Activated CD4-positive, alpha-beta T cell treated with anti-CD3 and anti-CD28 coated beads, Interleukin-10, Interleukin-2, amounts not matched to agents 100 ng/mL and 50 ng/mL, durations not matched to agents 16 hours and 8 hours (primary cell): ENCODE measurements at regions not wholly inside any gene's neighbourhood (a gene's known extent, or its start where the extent isn't known, plus 50 kb on each side); places are given as distances from the start of the nearest gene placed in this dataset.
A peak's percentile ranks its signal among the peaks of the same experiment; 100 is the strongest.
"Not testable (repeated sequence)": the region's sequence is repeated elsewhere in the genome, so short reads cannot be mapped to it uniquely, and the experiment has no call there.

Experiments used
- DNase-seq: peaks from one replicate; pipeline ENCODE4 v3.0.0-alpha.2; 2020

DNA sequence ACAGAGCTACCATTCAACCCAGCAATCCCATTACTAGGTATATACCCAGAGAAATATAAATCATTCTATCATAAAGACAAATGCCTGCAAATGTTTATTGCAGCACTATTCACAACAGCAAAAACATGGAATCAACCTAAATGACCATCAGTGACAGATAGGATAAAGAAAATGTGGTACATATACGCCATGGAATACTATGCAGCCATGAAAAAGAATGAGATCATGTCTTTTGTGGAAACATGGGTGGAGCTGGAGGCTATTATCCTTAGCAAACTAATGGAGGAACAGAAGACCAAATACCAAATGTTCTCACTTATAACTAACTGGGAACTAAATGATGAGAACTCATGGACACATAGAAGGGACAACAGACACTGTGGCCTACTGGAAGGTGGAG, 318.9 kb downstream of the ZIC3 start:
- DNase-seq = not testable (repeated sequence)

- no peak for DNase-seq
Measured at GRCh38 chrX:137891431-137891830, 325.5 kb downstream of the ZIC3 start.

DNA sequence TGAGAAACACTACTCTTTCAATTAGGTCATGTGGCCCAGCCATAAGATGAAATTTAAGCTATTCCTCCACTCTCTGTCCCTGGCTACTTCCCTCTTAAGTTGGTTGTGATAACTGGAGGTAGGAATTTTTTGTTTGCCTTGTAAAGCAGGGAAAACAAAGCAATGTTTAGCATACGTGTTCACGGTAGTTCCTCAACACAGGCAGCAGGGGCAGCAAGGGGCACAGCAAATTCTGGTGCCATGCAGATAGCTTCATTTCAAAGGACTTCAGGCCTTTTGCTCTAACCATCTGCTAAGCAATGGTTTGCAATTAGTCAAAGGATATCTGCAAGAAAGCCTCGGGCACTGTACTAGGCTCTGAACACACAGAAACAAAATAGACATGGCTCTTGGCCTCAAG, 330.2 kb downstream of the ZIC3 start:
- no peak for DNase-seq

GRCh38 chrX:137915466-137915865, 349.5 kb downstream of the ZIC3 start:
- DNase-seq = no peak

- no peak for DNase-seq
Measured at GRCh38 chrX:137916090-137916746, 350.3 kb downstream of the ZIC3 start.

DNA sequence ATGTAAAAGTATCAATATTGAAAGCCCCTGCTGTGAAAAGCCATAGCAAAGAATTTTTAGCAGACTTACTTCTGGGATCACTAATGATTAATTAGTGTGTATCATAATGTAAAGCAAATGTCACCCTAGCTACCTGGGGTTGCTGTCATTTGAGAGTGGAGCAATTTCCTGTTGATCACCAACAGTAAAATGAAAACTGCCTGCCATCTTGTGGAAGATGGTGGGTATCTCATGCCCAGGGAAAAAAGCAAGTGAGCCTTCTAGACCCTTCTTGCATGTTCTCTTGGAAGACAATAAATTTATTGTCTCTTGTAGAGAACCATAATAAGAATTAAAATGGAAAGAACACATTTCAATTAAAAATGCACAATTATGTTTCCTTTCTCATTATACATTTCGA, 360.2 kb downstream of the ZIC3 start:
- peak; percentile 5 for DNase-seq

DNA sequence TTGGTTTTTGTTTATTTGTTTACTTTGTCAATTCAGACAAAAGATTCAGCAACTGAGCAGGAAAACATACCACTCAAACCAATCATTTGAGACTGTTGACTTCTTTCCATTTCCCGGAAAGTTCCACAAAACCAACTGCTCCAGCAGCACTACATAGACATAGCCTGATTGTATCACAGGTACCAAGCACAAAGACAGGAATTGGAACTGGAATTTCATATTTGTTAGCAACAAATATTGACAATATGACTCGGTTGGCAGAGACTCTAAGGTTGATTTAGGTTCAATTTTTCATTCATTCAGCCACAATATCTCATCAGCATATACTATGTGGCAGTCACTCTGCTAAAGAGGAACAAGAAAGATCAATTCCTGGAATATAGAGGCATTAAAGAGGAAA, 364.0 kb downstream of the ZIC3 start:
- DNase-seq = no peak

- DNase-seq = no peak
Measured at GRCh38 chrX:137930533-137930932, 364.6 kb downstream of the ZIC3 start.

GRCh38 chrX:137934214-137934613, 368.3 kb downstream of the ZIC3 start:
- DNase-seq = not testable (repeated sequence)

DNA sequence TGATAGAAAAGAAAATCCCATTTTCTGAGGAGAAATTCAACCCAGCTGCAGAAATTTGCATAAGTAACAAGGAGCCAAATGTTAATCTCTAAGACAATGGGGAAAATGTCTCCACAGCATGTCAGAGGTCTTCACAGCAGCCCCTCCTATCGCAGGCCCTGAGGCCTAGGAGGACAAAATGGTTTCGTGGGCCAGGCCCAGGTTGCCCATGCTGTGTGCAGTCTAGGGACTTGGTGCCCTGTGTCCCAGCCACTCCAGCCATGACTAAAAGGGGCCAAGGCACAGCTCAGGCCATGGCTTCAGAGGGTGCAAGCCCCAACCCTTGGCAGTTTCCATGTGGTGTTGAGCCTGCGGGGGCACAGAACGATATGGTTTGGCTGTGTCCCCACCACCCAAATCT, 369.0 kb downstream of the ZIC3 start:
- DNase-seq = not testable (repeated sequence)

DNA sequence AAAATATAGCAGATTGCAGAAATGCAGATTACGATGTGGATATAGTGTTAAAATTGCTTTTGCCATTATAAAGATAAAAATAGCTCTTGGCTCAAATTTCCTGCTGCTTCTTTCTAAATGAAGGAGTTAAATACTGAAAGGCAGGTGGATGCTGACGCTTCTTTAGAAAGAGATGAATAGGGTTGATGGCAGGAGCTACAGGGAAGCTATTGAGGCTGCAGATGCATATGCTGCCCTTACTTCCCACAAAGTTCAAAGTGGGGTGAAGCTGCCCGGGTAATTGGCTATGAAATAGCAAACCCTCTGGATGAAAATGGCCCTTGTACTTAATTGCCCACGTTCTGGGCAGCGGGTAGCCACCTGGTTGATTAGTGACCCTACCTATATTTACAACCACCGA, 379.5 kb downstream of the ZIC3 start:
- DNase-seq = no peak

- no peak for DNase-seq
Measured at GRCh38 chrX:137969191-137969590, 403.3 kb downstream of the ZIC3 start.

DNA sequence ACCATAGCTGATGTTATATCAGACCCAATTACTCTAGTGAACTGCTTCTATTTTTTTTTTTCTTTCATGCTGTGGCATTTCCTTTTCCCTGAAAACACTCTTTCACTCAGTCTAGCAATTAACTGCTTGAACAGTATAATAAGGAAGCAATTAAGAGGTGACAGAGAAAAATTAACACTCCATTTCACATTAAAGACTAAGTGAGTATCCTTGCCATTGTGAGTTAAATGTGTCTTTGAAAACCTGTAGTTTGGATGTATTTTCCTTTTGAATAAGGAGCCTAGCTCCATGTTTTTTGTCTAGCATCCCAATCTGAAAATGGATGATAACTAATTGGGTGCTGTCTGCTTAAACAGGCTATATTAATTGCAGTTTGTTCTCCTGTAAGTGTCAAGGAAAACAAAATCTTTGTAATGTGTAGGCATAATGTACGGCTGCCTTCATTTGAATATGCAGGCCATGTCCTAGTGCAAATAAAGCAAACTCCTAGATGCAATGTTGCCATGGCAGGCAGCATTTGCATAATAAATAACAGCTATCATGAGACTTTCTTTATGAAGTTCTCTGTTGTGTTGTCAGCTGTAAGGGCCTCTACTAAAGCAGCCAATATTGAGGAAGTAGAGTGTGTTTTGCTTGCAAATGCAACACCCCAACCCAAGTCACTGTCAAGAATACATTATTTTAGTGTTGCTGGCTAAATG, 416.7 kb downstream of the ZIC3 start:
- no peak for DNase-seq

GRCh38 chrX:137988470-137988869, 422.5 kb downstream of the ZIC3 start:
- DNase-seq = no peak

DNA sequence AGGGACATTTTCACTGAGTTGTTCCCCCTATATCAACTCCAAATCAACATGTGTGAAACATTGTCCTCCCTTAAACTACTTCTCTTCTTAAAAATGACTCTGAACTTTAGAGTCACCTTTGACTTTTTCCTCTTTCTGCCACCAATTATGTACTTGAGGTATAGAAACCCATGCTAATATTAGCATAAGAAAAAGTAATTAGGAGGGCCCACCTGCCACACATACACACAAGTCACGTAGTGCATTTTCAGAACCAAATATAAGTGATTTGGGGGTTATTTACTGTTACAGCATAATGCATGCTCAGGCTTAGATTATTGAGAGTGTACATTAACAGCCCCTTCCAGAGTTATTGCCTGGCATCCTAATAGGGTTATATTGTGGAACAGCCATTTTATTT, 432.7 kb downstream of the ZIC3 start:
- DNase-seq = no peak

- no peak for DNase-seq
Measured at GRCh38 chrX:137999071-137999470, 433.1 kb downstream of the ZIC3 start.

GRCh38 chrX:137999552-137999951, 433.6 kb downstream of the ZIC3 start:
- DNase-seq = no peak

GRCh38 chrX:138001226-138001625, 435.3 kb downstream of the ZIC3 start:
- no peak for DNase-seq

DNA sequence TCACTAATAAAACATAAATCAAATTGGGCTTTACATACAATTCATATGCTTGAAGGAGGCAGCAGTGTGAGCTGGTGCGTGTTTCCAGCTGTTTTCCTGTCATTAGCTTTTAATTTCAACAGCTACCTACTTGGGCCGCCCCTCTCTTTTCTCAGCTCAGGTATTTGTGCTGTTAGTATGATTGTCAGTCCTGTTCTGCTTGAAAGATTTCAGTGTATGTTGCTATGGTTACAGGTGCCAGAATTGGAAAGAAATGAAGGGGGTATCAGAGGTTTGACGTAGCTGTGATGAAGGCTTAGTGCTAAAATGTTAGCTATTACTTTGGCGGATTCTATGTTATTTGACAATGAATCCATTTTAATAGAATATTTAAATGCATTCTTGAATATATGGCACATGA, 440.3 kb downstream of the ZIC3 start:
- no peak for DNase-seq

DNA sequence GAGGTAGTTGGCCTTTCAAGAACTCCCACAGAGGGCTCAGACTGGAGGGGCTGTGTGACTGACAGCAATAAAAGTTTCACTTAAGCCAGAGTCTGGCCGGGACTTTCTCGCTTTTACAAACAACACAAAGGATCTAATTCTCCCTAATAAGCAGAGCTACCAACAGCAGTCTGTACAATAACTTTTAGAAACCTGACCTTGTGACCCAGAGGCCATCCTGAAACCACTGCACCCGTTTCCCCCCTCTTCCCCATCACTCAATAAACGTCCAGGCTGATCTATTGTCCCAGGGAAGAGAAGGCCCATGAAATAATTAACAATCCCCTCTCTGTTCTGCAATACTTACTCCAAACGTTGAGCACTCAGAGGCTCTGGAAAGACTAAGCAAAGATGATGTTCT, 442.4 kb downstream of the ZIC3 start:
- DNase-seq = no peak

DNA sequence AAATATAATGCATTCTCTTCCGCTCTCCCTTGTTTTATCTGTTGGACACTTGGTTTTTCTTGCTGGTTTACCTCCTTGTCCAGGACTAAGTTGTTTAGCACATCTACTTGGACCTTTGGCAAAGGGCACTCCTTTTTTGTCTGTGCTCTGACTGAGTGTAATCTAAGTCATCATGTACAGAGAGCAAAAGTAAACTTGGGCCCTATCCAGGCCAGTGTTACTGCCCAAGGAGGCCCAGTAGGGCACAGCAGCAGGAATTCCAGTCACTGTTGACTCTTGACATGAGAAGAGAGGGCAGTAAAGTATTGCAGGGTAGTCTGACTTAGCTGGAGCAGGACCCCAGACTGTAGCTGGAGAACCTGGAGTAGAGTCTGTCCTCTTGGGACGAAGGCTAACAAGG, 445.5 kb downstream of the ZIC3 start:
- no peak for DNase-seq

GRCh38 chrX:138014577-138014976, 448.6 kb downstream of the ZIC3 start:
- DNase-seq = no peak

- no peak for DNase-seq
Measured at GRCh38 chrX:138018145-138018799, 452.3 kb downstream of the ZIC3 start.

DNA sequence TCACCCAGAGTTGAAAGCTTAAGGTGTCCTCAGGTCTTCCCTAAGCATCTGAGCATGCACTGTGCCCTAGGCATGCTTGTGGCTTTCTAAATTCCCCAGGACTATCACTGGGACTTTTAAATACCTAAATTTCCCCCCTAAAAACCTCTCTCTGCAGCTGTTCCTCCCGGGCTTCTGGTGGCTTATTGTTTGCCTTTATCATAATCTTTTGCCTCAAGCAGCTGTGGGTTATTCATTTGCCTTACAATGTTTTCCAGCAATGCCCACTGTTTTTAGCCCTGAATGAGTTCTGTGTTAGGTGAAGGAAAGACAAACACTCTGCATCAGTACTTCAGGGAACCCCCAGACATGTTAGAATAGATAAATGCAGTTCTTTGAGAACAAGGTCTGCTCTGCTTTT, 455.0 kb downstream of the ZIC3 start:
- no peak for DNase-seq
